Glutamatergic neuron (in vitro differentiated cells): ENCODE measurements at regions not wholly inside any gene's neighbourhood (a gene's known extent, or its start where the extent isn't known, plus 50 kb on each side); places are given as distances from the start of the nearest gene placed in this dataset.

Source experiments
- DNase-seq: peaks from one replicate; pipeline ENCODE4 v3.0.0; 2022
- H3K27ac Mint-ChIP-seq: one replicate; pipeline ENCODE4 v1.8.0; 2020; ENCODE audit warnings: mild to moderate bottlenecking, mixed read lengths, inconsistent platforms; ENCODE audit not compliant: unreplicated experiment
- H3K27me3 Mint-ChIP-seq: one replicate; pipeline ENCODE4 v1.8.0; 2020; ENCODE audit warnings: mild to moderate bottlenecking, moderate library complexity, mixed read lengths, inconsistent platforms; ENCODE audit not compliant: unreplicated experiment
- H3K36me3 Mint-ChIP-seq: one replicate; pipeline ENCODE4 v1.8.0; 2020; ENCODE audit warnings: mild to moderate bottlenecking, mixed read lengths, inconsistent platforms; ENCODE audit not compliant: unreplicated experiment
- H3K4me1 Mint-ChIP-seq: one replicate; pipeline ENCODE4 v1.8.0; 2020; ENCODE audit warnings: mild to moderate bottlenecking, low read depth, mixed read lengths, inconsistent platforms; ENCODE audit not compliant: unreplicated experiment
- H3K4me3 Mint-ChIP-seq: one replicate; pipeline ENCODE4 v1.8.0; 2020; ENCODE audit warnings: mild to moderate bottlenecking, mixed read lengths, inconsistent platforms; ENCODE audit not compliant: unreplicated experiment
- H3K9me3 Mint-ChIP-seq: one replicate; pipeline ENCODE4 v1.8.0; 2020; ENCODE audit warnings: mild to moderate bottlenecking, moderate library complexity, mixed read lengths, inconsistent platforms; ENCODE audit not compliant: unreplicated experiment
- TF ChIP-seq, protein P1 (sequence below): fragments of 200-600 bp; sonication (generic); IDR thresholded peaks from one replicate; pipeline ENCODE4 v1.5.0; 2021; ENCODE audit not compliant: partially characterized antibody, unreplicated experiment

DNA sequence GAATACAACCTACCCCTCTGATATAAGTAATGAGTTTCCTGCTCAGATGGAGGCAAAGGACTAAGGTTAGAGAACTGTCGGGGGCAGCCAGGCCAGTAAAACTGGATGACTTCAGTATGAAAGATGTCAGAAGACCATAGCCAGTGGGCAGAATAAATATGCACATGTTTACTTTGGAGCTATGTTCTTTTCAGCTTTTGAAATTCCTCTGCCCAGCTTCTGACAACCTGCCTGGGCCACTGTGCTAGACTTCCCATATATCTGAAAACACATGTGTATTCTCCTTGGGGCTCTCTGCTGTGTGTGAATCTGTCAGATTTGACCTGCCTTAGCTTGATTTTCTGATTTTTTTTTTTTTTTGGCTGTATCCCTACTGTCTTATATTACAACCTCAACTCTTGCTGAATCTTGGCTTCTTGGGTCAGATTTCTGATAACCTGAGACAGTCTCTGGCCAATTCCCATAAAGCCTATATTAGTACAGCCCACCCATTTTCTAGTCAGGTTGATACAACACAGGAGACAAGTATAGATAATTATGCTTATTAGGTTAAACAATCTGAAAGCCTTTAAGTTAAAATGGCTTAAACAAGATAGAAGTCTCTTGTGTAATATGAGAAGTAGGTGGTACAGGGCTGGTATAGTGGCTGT lies 76.6 kb upstream of the PRLR start:
- Mint-ChIP-seq H3K4me3 (no peak overlapping the region), H3K9me3 (no peaks in the 10 kb centered on the region), H3K36me3 (no peaks in the 10 kb centered on the region), H3K27ac (no peak overlapping the region), H3K4me1 (peaks cover 5% of the 10 kb centered on the region), H3K27me3 (no peaks in the 10 kb centered on the region)
- TF ChIP-seq, protein P1, sequence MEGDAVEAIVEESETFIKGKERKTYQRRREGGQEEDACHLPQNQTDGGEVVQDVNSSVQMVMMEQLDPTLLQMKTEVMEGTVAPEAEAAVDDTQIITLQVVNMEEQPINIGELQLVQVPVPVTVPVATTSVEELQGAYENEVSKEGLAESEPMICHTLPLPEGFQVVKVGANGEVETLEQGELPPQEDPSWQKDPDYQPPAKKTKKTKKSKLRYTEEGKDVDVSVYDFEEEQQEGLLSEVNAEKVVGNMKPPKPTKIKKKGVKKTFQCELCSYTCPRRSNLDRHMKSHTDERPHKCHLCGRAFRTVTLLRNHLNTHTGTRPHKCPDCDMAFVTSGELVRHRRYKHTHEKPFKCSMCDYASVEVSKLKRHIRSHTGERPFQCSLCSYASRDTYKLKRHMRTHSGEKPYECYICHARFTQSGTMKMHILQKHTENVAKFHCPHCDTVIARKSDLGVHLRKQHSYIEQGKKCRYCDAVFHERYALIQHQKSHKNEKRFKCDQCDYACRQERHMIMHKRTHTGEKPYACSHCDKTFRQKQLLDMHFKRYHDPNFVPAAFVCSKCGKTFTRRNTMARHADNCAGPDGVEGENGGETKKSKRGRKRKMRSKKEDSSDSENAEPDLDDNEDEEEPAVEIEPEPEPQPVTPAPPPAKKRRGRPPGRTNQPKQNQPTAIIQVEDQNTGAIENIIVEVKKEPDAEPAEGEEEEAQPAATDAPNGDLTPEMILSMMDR: no peak
- no peak for DNase-seq

DNA sequence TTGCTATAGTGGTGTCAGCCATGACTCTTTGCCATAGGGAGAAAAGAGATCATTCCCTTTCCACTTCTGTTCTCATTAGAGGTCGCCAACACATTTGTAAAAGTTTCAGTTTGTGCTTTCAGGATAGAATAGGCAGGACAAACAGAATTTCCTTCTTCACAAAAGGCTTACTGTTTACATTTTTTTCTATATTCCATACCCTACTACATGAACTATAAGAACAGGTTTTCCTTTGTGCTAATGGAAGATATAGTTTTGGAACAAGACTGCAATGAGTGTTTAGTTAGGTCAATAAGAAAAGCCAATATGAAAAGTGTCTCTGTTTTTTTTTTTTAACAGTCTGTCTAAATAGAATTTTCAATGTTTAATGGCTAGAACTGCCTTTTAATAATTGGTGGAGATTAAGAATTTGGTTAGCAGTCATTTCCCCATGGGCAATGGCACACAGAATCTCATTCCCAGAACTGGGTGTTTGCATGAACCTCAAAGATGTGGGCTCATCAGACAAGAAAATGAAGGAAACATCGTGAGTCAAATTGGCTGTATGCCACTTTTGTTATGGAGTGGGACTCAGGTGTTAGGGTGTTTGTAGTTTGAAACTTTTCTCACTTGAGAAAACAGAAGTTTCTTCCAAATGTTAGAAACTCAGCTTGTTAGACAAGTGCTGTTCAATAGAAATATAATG lies 75.2 kb upstream of the PRLR start:
- no peak overlapping the region for H3K27ac Mint-ChIP-seq
- TF ChIP-seq, protein P1: no peak

DNA sequence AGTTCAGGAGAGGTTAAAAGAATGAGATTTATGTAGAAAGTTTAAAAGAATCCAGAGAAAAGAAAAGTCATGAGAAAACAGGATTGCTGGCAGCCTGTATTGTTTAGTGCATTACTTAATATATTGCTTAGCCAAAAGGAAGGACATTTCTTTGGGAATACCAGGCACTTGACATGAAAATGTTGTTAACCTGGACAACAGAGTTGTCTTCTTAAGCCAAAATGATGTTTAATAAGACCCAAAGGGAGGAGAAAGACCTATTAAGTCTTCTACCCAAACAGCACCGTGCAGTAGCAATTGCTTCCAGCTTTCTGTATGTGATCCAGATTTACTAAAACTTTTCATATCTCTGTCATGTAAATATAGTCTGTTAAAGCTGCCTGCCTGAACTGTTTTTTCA lies 74.0 kb upstream of the PRLR start:
- Mint-ChIP-seq H3K4me3 (no peak overlapping the region), H3K36me3 (no peaks in the 10 kb centered on the region), H3K27me3 (no peaks in the 10 kb centered on the region), H3K27ac (no peak overlapping the region), H3K9me3 (no peaks in the 10 kb centered on the region), H3K4me1 (peaks cover 5% of the 10 kb centered on the region)
- no peak for DNase-seq
- TF ChIP-seq, protein P1: no peak

More for the DNA sequence above, 75.2 kb upstream of the PRLR start:
- Mint-ChIP-seq H3K36me3 (no peaks in the 10 kb centered on the region), H3K27me3 (no peaks in the 10 kb centered on the region), H3K4me3 (no peak overlapping the region), H3K9me3 (no peaks in the 10 kb centered on the region), H3K4me1 (peaks cover 5% of the 10 kb centered on the region)
- DNase-seq: no peak

DNA sequence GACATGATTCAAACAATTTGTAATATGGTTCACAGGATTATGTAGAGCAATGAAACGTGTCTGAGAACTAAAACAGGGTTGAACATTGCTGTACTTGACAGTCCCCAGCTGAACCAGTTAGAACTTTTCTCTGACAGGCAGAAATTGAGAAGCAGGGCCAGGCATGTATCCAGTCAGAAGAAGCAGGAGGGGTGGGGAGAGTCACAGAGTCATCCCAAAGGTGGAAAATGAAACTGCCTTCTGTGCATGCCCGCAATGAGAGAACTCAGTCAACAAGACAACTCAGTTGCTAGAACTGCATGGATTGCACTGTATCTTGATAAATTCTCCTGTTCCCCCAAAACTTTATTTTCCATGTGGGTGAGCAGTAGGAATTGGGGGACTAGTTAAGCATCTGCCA lies 72.9 kb upstream of the PRLR start:
- TF ChIP-seq, protein P1: no peak
- DNase-seq: no peak
- Mint-ChIP-seq H3K4me3 (no peak overlapping the region), H3K27me3 (no peaks in the 10 kb centered on the region), H3K4me1 (no peaks in the 10 kb centered on the region), H3K9me3 (no peaks in the 10 kb centered on the region), H3K27ac (no peak overlapping the region), H3K36me3 (no peaks in the 10 kb centered on the region)

DNA sequence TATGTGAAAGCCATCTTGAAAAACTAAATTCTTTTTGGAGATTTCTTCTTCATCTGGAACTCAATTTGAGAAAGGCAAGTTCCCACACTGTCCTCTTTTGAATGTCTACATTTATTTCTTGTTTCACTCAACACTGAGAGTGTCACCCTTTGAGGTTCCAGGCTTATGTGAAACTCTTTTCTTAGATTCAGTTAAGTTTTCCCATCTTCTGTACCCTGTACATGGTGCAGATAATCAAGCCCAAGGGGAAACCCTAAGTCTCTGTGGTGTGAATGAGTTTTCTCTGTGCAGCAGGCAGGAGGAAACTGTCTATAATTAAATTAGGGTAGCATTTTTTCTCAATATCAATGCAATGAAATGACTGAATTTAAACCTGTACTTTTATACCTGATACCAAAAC lies 72.3 kb upstream of the PRLR start:
- no peak for DNase-seq
- Mint-ChIP-seq H3K27me3 (no peaks in the 10 kb centered on the region), H3K36me3 (no peaks in the 10 kb centered on the region), H3K4me3 (no peak overlapping the region), H3K9me3 (no peaks in the 10 kb centered on the region), H3K4me1 (no peaks in the 10 kb centered on the region), H3K27ac (no peak overlapping the region)
- TF ChIP-seq, protein P1: no peak
